GM19468 (cell line): ENCODE measurements at regions not wholly inside any gene's neighbourhood (a gene's known extent, or its start where the extent isn't known, plus 50 kb on each side); places are given as distances from the start of the nearest gene placed in this dataset.

Experiments
- ATAC-seq: cut with Tn5 transposase; IDR thresholded peaks from one replicate; pipeline ENCODE4 v1.9.1; 2021; ENCODE audit warnings: mild to moderate bottlenecking, moderate library complexity, moderate number of reproducible peaks; ENCODE audit not compliant: unreplicated experiment; ENCODE audit errors: extremely low read depth

DNA sequence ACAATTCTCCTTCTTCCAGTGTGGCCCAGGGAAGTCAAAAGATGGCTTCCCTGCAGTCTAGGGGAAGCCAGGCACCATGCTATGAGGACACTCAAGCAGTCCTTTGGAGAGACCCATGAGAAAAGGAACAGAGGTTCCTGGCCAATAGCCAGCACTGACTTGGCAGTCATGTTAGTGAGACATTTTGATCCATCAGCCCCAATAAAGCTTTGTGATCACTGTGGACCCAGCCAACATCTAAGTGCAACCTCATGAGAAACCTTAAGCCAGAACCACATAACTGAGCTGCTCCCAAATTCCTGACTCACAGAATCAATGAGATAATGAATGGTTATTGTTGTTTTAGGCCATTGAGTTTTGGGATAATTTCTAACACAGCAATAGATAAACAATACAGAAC is 51.0 kb upstream of the NAP1L1 start:
- ATAC-seq: no peak
